ENCODE measurements at regions not wholly inside any gene's neighbourhood (a gene's known extent, or its start where the extent isn't known, plus 50 kb on each side); places are given as distances from the start of the nearest gene placed in this dataset.

GRCh38 chr4:166274775-166275174 is 401.7 kb downstream of the TLL1 start:
- no peak for DNase-seq

GRCh38 chr4:166277401-166277800 is 404.4 kb downstream of the TLL1 start:
- no peak for DNase-seq

- DNase-seq: no peak
Measured at GRCh38 chr4:166277853-166278252, 404.8 kb downstream of the TLL1 start.

- DNase-seq: peak; percentile 3
Measured at GRCh38 chr4:166279261-166279660, 406.2 kb downstream of the TLL1 start.

GRCh38 chr4:166280642-166281041 is 407.6 kb downstream of the TLL1 start:
- DNase-seq: no peak

- DNase-seq: no peak
Measured at GRCh38 chr4:166282081-166282770, 409.2 kb downstream of the TLL1 start.

GRCh38 chr4:166284221-166284620 is 411.2 kb downstream of the TLL1 start:
- DNase-seq: no peak

GRCh38 chr4:166290426-166290825 is 417.4 kb downstream of the TLL1 start:
- DNase-seq: peak; percentile 37

- DNase-seq: no peak
Measured at GRCh38 chr4:166293556-166293955, 420.5 kb downstream of the TLL1 start.

GRCh38 chr4:166301266-166301665 is 428.2 kb downstream of the TLL1 start:
- DNase-seq: no peak

- DNase-seq: no peak
Measured at GRCh38 chr4:166308647-166309046, 435.6 kb downstream of the TLL1 start.

GRCh38 chr4:166309286-166309685 is 436.2 kb downstream of the TLL1 start:
- no peak for DNase-seq

- no peak for DNase-seq
Measured at GRCh38 chr4:166311169-166311568, 438.1 kb downstream of the TLL1 start.

GRCh38 chr4:166312166-166312565 is 439.1 kb downstream of the TLL1 start:
- no peak for DNase-seq

GRCh38 chr4:166314902-166315301 is 441.9 kb downstream of the TLL1 start:
- DNase-seq: no peak

- DNase-seq: no peak
Measured at GRCh38 chr4:166315721-166316467, 442.9 kb downstream of the TLL1 start.

- no peak for DNase-seq
Measured at GRCh38 chr4:166318810-166319525, 445.9 kb downstream of the TLL1 start.

GRCh38 chr4:166323250-166323649 is 450.2 kb downstream of the TLL1 start:
- DNase-seq: no peak

GRCh38 chr4:166324321-166324720 is 451.3 kb downstream of the TLL1 start:
- no peak for DNase-seq

- no peak for DNase-seq
Measured at GRCh38 chr4:166335256-166335938, 462.4 kb downstream of the TLL1 start.

GRCh38 chr4:166341992-166342391 is 469.0 kb downstream of the TLL1 start:
- no peak for DNase-seq

- DNase-seq: no peak
Measured at GRCh38 chr4:166363198-166363597, 490.2 kb downstream of the TLL1 start.

GRCh38 chr4:166366012-166366411 is 493.0 kb downstream of the TLL1 start:
- no peak for DNase-seq
